IgD-negative memory B cell (primary cell): ENCODE measurements at regions not wholly inside any gene's neighbourhood (a gene's known extent, or its start where the extent isn't known, plus 50 kb on each side); places are given as distances from the start of the nearest gene placed in this dataset.

Experiments used
- H3K27ac Mint-ChIP-seq, 3 donors: one replicate each; pipeline ENCODE4 v1.8.0; 2020 to 2022; ENCODE audit warnings: mild to moderate bottlenecking in 3 of 3, mixed read lengths in 3 of 3, moderate library complexity in 1 of 3
- H3K27me3 Mint-ChIP-seq: one replicate; pipeline ENCODE4 v1.8.0; 2021; ENCODE audit warnings: mixed read lengths
- H3K36me3 Mint-ChIP-seq: one replicate; pipeline ENCODE4 v1.8.0; 2020; ENCODE audit warnings: mild to moderate bottlenecking, mixed read lengths
- H3K4me1 Mint-ChIP-seq, 3 donors: one replicate each; pipeline ENCODE4 v1.8.0; 2020 to 2022; ENCODE audit warnings: mixed read lengths in 3 of 3, mild to moderate bottlenecking in 1 of 3
- H3K4me3 Mint-ChIP-seq, 4 donors: one replicate each; pipeline ENCODE4 v1.8.0; 2020 to 2022; ENCODE audit warnings: mild to moderate bottlenecking in 4 of 4, mixed read lengths in 4 of 4, moderate library complexity in 3 of 4
- H3K9me3 Mint-ChIP-seq, 3 donors: one replicate each; pipeline ENCODE4 v1.8.0; 2020 to 2021; ENCODE audit warnings: mixed read lengths in 3 of 3, mild to moderate bottlenecking in 1 of 3

DNA sequence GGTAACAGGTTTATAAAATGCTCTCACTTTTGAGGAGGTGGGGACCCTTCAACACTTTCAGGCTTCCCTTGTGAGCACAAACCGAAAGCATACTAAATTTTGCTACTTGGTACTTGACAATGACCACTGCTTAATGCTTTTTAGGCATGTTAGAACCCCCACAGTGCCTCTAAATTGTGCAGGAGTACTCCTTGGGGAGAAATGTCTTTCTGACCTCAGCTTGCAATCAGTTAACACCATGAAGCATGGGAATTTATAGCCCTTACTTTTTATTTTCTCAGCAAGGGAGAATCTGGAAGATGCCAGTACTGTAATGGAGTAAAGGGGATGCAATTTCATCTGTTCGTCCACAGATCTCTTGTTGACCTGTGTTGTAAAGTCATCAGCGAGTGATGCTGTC lies 308.9 kb upstream of the TBC1D5 start:
- H3K36me3 Mint-ChIP-seq: no peaks in the 10 kb centered on the region
- peaks cover 2 to 11% (median 5%) of the 10 kb centered on the region in 3 donors for H3K9me3 Mint-ChIP-seq
- no peak overlapping the region for H3K27ac Mint-ChIP-seq
- H3K27me3 Mint-ChIP-seq: peaks cover 3% of the 10 kb centered on the region
- no peaks in the 10 kb centered on the region for H3K4me1 Mint-ChIP-seq
- H3K4me3 Mint-ChIP-seq: no peak overlapping the region

GRCh38 chr3:18049096-18049495 lies 306.7 kb upstream of the TBC1D5 start:
- Mint-ChIP-seq H3K27ac (no peak overlapping the region), H3K4me3 (no peak overlapping the region), H3K27me3 (no peaks in the 10 kb centered on the region), H3K4me1 (no peaks in the 10 kb centered on the region), H3K9me3 (no peaks in the 10 kb centered on the region), H3K36me3 (no peaks in the 10 kb centered on the region)

DNA sequence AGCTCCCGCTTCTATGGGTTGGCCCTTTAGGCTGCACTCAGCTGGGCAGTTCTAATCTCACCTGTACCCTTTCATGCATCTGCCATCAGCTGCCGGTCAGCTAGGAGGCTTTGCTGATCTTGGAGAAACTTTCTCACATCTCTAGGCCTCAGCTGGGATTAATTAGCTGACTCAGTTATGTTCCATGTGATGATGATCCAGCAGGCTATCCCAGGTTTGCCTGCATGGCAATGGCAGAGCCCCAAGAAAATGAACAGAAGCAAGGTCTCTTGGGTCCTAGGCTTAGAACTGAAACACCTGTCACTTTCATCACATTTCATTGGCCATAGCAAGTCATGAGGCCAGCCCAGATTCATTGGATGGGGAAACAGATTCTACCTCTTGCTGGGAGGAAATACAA lies 304.6 kb upstream of the TBC1D5 start:
- Mint-ChIP-seq H3K9me3 (no peaks in the 10 kb centered on the region), H3K4me3 (peak overlapping the region in 1 of 4 donors; percentile 13), H3K4me1 (no peaks in the 10 kb centered on the region), H3K27ac (no peak overlapping the region), H3K27me3 (no peaks in the 10 kb centered on the region), H3K36me3 (no peaks in the 10 kb centered on the region)

DNA sequence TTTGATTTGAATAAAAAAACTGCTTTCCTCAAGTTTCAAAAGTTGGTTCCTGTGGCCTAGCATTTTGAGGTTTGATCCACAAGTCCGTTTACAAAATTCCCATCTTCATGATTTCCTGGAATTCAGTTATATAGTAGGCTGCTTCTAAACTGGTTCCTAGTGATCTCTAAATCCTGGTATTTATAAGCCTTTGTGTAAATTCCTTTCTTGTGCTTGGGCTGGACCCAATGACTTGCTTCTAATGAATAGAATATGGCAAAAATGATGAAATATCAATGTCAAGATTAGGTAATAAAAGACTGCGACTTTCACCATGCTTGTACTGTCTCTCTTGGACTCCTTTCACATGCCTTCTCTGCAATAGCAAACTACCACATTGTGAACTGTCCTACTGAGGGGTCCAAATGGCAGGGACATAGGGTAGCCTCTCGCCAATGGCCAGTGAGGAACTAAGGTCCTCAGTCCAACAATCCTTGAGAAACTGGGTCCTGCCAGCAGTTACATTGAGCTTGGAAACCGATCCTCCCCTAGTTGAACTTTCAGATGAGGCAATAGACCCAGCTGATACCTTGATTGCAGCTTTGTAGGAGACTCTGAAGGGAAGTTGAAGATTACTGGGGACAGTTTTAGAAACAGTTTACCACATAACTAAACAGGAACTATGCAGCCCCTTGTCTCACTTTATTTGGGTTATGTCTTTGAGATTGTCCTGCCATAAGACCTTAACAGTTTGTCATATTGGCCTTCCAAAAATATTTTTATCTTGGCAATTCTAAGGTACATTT lies 303.9 kb upstream of the TBC1D5 start:
- H3K4me3 Mint-ChIP-seq: no peak overlapping the region
- no peak overlapping the region for H3K27ac Mint-ChIP-seq
- H3K4me1 Mint-ChIP-seq: no peaks in the 10 kb centered on the region
- no peaks in the 10 kb centered on the region for H3K9me3 Mint-ChIP-seq
- H3K27me3 Mint-ChIP-seq: no peaks in the 10 kb centered on the region
- no peaks in the 10 kb centered on the region for H3K36me3 Mint-ChIP-seq

GRCh38 chr3:18044971-18045880 lies 302.8 kb upstream of the TBC1D5 start:
- H3K4me3 Mint-ChIP-seq: no peak overlapping the region
- H3K27ac Mint-ChIP-seq: no peak overlapping the region
- H3K4me1 Mint-ChIP-seq: no peaks in the 10 kb centered on the region
- H3K36me3 Mint-ChIP-seq: no peaks in the 10 kb centered on the region
- no peaks in the 10 kb centered on the region for H3K27me3 Mint-ChIP-seq
- peaks cover 0 to 2% (median 2%) of the 10 kb centered on the region in 3 donors for H3K9me3 Mint-ChIP-seq

GRCh38 chr3:18044191-18044590 lies 301.8 kb upstream of the TBC1D5 start:
- H3K9me3 Mint-ChIP-seq: peaks cover 0 to 2% (median 2%) of the 10 kb centered on the region in 3 donors
- H3K36me3 Mint-ChIP-seq: no peaks in the 10 kb centered on the region
- H3K27me3 Mint-ChIP-seq: no peaks in the 10 kb centered on the region
- no peak overlapping the region for H3K4me3 Mint-ChIP-seq
- no peak overlapping the region for H3K27ac Mint-ChIP-seq
- H3K4me1 Mint-ChIP-seq: no peaks in the 10 kb centered on the region

DNA sequence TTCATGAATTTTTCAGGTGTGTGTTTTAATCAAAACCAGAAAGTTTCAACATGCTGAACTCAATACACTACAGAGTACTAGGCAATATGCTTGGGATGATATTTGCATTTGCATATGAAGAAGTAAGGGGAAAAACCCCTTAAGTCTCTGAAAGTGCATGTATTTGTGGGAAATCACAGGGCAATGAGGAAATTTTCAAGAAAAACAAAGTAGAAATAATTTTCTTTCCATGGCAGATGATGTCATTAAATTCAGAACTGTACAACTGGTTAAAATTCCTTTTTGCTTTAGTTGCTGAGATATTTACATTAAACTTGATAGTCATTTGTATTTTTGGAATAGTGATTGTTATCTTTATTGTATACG lies 294.0 kb upstream of the TBC1D5 start:
- no peak overlapping the region for H3K27ac Mint-ChIP-seq
- H3K27me3 Mint-ChIP-seq: no peaks in the 10 kb centered on the region
- no peaks in the 10 kb centered on the region for H3K36me3 Mint-ChIP-seq
- H3K9me3 Mint-ChIP-seq: peaks cover 0 to 2% (median 2%) of the 10 kb centered on the region in 3 donors
- H3K4me3 Mint-ChIP-seq: no peak overlapping the region
- no peaks in the 10 kb centered on the region for H3K4me1 Mint-ChIP-seq

- Mint-ChIP-seq H3K36me3 (no peaks in the 10 kb centered on the region), H3K27me3 (no peaks in the 10 kb centered on the region), H3K4me1 (no peaks in the 10 kb centered on the region), H3K4me3 (no peak overlapping the region), H3K9me3 (peaks cover 0 to under 1% (median under 1%) of the 10 kb centered on the region in 3 donors), H3K27ac (no peak overlapping the region)
Observed at GRCh38 chr3:18035641-18036449, 293.4 kb upstream of the TBC1D5 start.

DNA sequence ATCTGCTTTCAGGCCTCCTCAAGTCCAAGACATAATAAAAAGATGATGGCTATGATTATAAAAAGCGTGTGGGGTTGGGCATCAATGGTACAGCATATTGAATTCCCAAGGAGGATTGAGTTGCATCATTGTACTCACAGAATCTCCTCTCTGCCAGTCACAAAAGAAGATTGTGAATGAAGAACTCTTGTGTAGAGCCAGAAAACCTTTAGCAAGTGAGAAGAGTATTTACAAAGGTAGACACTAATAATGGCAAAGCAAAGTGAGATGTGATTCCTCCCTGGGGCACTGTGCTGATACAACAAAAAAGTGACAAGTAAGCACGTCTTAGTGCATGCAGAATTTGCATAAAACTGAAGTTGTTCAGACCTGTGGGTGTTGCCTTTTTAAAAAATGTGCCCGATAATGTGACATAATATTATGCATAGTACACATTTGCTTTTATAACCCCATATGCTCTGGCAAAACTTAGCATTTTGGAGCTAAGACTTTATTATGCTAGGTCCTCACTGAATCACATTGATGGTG lies 291.2 kb upstream of the TBC1D5 start:
- Mint-ChIP-seq H3K4me3 (no peak overlapping the region), H3K27ac (no peak overlapping the region)

GRCh38 chr3:18030371-18030870 lies 288.0 kb upstream of the TBC1D5 start:
- Mint-ChIP-seq H3K36me3 (peaks cover 4% of the 10 kb centered on the region), H3K9me3 (no peaks in the 10 kb centered on the region), H3K27ac (no peak overlapping the region), H3K4me3 (no peak overlapping the region), H3K27me3 (peaks cover 14% of the 10 kb centered on the region), H3K4me1 (peaks cover 0 to 5% (median 3%) of the 10 kb centered on the region in 3 donors)

More for the DNA sequence above, 291.2 kb upstream of the TBC1D5 start:
- no peaks in the 10 kb centered on the region for H3K9me3 Mint-ChIP-seq
- no peaks in the 10 kb centered on the region for H3K4me1 Mint-ChIP-seq
- no peaks in the 10 kb centered on the region for H3K36me3 Mint-ChIP-seq
- H3K27me3 Mint-ChIP-seq: peaks cover 5% of the 10 kb centered on the region

DNA sequence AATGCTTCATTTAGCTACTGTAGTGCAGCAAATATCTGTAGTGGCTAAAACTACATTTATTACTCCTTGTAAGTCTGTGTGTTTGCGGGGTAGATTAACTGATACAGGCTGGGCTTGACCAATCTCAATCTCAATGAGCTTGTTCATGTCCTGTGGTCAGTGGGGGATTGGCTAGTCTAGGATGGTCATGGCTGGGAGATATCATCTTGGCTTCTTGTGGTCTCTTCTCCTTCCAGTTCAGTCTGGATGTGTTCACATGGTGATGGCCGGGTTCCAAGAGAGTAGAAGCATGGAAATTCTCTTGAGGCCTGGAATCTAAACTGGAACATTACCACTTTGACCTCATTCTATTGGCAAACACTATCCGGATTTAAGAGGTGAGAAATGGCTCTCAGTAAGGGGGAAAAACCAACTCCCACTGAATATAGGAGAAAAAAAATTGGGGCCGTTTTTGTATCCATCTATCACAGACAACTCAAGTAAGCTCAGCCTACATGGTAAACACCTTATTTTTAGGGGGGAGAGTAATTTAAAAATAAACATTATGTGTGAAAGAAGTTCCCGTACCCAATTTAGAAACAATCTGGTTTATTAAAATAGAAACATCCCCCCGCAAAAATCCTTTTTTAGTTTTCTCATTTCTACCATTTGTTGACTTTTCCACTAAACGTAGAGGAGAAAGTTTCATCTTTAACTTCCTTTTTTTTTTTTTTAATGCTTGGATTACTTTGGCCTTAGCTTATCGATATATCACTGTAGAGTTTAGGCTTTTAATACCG lies 284.9 kb upstream of the TBC1D5 start:
- Mint-ChIP-seq H3K27ac (no peak overlapping the region), H3K36me3 (peaks cover 4% of the 10 kb centered on the region), H3K27me3 (peaks cover 21% of the 10 kb centered on the region), H3K4me3 (no peak overlapping the region), H3K9me3 (no peaks in the 10 kb centered on the region), H3K4me1 (peaks cover 0 to 5% (median 3%) of the 10 kb centered on the region in 3 donors)

- H3K27me3 Mint-ChIP-seq: peaks cover 24% of the 10 kb centered on the region
- H3K9me3 Mint-ChIP-seq: no peaks in the 10 kb centered on the region
- H3K27ac Mint-ChIP-seq: no peak overlapping the region
- H3K4me1 Mint-ChIP-seq: peaks cover 0 to 5% (median 3%) of the 10 kb centered on the region in 3 donors
- H3K4me3 Mint-ChIP-seq: no peak overlapping the region
- H3K36me3 Mint-ChIP-seq: peaks cover 4% of the 10 kb centered on the region
Observed at GRCh38 chr3:18024715-18025114, 282.3 kb upstream of the TBC1D5 start.

DNA sequence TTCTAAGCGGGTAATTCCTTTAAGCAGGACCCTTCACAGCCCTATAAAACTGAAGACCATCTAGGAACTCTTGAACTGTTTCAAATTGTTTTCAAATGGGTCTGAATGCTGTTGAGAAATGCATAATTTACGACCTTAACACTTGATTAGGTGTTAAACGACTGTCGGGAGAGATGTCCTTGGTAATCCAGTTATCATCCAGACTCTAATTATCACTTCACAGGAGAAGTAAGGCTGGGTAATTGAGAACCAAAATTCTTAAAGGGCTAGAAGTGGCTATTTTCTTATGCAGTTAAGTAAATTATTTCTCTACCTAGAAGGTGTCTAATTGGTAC lies 276.7 kb upstream of the TBC1D5 start:
- Mint-ChIP-seq H3K4me1 (no peaks in the 10 kb centered on the region), H3K36me3 (no peaks in the 10 kb centered on the region), H3K27ac (no peak overlapping the region), H3K27me3 (peaks cover 21% of the 10 kb centered on the region), H3K9me3 (no peaks in the 10 kb centered on the region), H3K4me3 (no peak overlapping the region)

GRCh38 chr3:18018491-18019160 lies 276.2 kb upstream of the TBC1D5 start:
- H3K36me3 Mint-ChIP-seq: no peaks in the 10 kb centered on the region

More at GRCh38 chr3:18018491-18019160, 276.2 kb upstream of the TBC1D5 start:
- Mint-ChIP-seq H3K27ac (no peak overlapping the region), H3K4me1 (no peaks in the 10 kb centered on the region), H3K9me3 (no peaks in the 10 kb centered on the region), H3K27me3 (peaks cover 19% of the 10 kb centered on the region), H3K4me3 (no peak overlapping the region)
